MCF 10A (cell line): ENCODE measurements at regions not wholly inside any gene's neighbourhood (a gene's known extent, or its start where the extent isn't known, plus 50 kb on each side); places are given as distances from the start of the nearest gene placed in this dataset.

Experiments
- BruUV-seq: library from RNA; stranded (reverse); fragments of 400-500 nt; replicated peaks from 2 replicates; lab custom pipeline; 2021; lab: Mats Ljungman, UMichigan
- CTCF ChIA-PET: fragments of 300-600 bp; sonication (Branson Sonifier 250); formaldehyde crosslinking; extraction: SDS; loops from one replicate; lab custom pipeline; 2021; ENCODE audit warnings: antibody characterized with exemption, inconsistent platforms; lab: Yijun Ruan, JAX
- POLR2A ChIA-PET: fragments of 300-600, 350-650 bp; sonication (Branson Sonifier 250); formaldehyde crosslinking; extraction: SDS; loops from one replicate; lab custom pipeline; 2020; ENCODE audit warnings: antibody characterized with exemption, inconsistent platforms; lab: Yijun Ruan, JAX
- DNase-seq: peaks from one replicate; pipeline ENCODE4 v3.0.0-alpha.2; 2018; ENCODE audit not compliant: unreplicated experiment
- H3K27ac Mint-ChIP-seq: one replicate; pipeline ENCODE4 v1.8.0; 2022; ENCODE audit warnings: mild to moderate bottlenecking, low read depth, mixed read lengths; ENCODE audit not compliant: unreplicated experiment
- H3K27me3 Mint-ChIP-seq: one replicate; pipeline ENCODE4 v1.8.0; 2022; ENCODE audit warnings: mixed read lengths; ENCODE audit not compliant: insufficient read depth, unreplicated experiment
- H3K36me3 Mint-ChIP-seq: one replicate; pipeline ENCODE4 v1.8.0; 2022; ENCODE audit warnings: mild to moderate bottlenecking, moderate library complexity, mixed read lengths; ENCODE audit not compliant: insufficient read depth, unreplicated experiment
- H3K4me1 Mint-ChIP-seq: one replicate; pipeline ENCODE4 v1.8.0; 2022; ENCODE audit warnings: mixed read lengths; ENCODE audit not compliant: insufficient read depth, unreplicated experiment
- H3K4me3 Mint-ChIP-seq: one replicate; pipeline ENCODE4 v1.8.0; 2022; ENCODE audit warnings: mild to moderate bottlenecking, moderate library complexity, mixed read lengths; ENCODE audit not compliant: unreplicated experiment
- H3K9me3 Mint-ChIP-seq: one replicate; pipeline ENCODE4 v1.8.0; 2022; ENCODE audit warnings: mixed read lengths; ENCODE audit not compliant: unreplicated experiment
- CTCF ChIP-seq: fragments of 200-600 bp; IDR thresholded peaks from one replicate; pipeline ENCODE4 v1.8.0; 2022; ENCODE audit warnings: antibody characterized with exemption, mild to moderate bottlenecking; ENCODE audit not compliant: unreplicated experiment
- intact Hi-C: fragments of 100-400 bp; cut with micrococcal nuclease; formaldehyde crosslinking; loops from 2 replicates; pipeline ENCODE4 v1.14.1; 2022

GRCh38 chr1:239536165-239536849 lies 149.9 kb downstream of the CHRM3 start:
- TF ChIP-seq CTCF, result no peak
- H3K4me1 Mint-ChIP-seq, result peaks cover 9% of the 10 kb centered on the region
- H3K4me3 Mint-ChIP-seq, result no peak overlapping the region
- H3K36me3 Mint-ChIP-seq, result no peaks in the 10 kb centered on the region
- no peak overlapping the region for H3K27ac Mint-ChIP-seq
- BruUV-seq, result no TSS peak
- no peaks in the 10 kb centered on the region for H3K9me3 Mint-ChIP-seq
- DNase-seq, result no peak
- ChIA-PET CTCF (no interaction called here), POLR2A (interaction anchor here (0.8 to 1.9 kb wide), 2 partner anchors 8 to 14 kb away, joined by 3 to 5 read pairs; no protein-coding TSS in a partner anchor)
- intact Hi-C loops, result no loop called here
- H3K27me3 Mint-ChIP-seq, result no peaks in the 10 kb centered on the region

- H3K27ac Mint-ChIP-seq, result no peak overlapping the region
- no peak for TF ChIP-seq CTCF
- no TSS peak for BruUV-seq
- H3K27me3 Mint-ChIP-seq, result no peaks in the 10 kb centered on the region
- peaks cover 9% of the 10 kb centered on the region for H3K4me1 Mint-ChIP-seq
- H3K9me3 Mint-ChIP-seq, result no peaks in the 10 kb centered on the region
- POLR2A ChIA-PET, result interaction anchor here (1.1 kb wide), 1 partner anchor 31 kb away, joined by 3 read pairs; no protein-coding TSS in a partner anchor
- CTCF ChIA-PET, result no interaction called here
- H3K4me3 Mint-ChIP-seq, result no peak overlapping the region
- DNase-seq, result peak; percentile 47
- no peaks in the 10 kb centered on the region for H3K36me3 Mint-ChIP-seq
- intact Hi-C loops, result no loop called here
Measured at GRCh38 chr1:239537795-239538194, 151.4 kb downstream of the CHRM3 start.

- no peak for TF ChIP-seq CTCF
- POLR2A ChIA-PET, result interaction anchor here (0.7 to 1.1 kb wide), 2 partner anchors 31 to 58 kb away, joined by 3 read pairs; no protein-coding TSS in a partner anchor
Measured at GRCh38 chr1:239538239-239538988, 152.0 kb downstream of the CHRM3 start.

GRCh38 chr1:239539051-239539450 lies 152.7 kb downstream of the CHRM3 start:
- BruUV-seq, result no TSS peak
- intact Hi-C loops, result no loop called here
- DNase-seq, result no peak
- H3K4me3 Mint-ChIP-seq, result no peak overlapping the region
- peaks cover 9% of the 10 kb centered on the region for H3K4me1 Mint-ChIP-seq
- TF ChIP-seq CTCF, result no peak
- no peaks in the 10 kb centered on the region for H3K9me3 Mint-ChIP-seq
- ChIA-PET POLR2A (no interaction called here), CTCF (interaction anchor here (0.8 to 1.4 kb wide), 3 partner anchors 9 to 15 kb away, joined by 3 to 6 read pairs (median 3); no protein-coding TSS in a partner anchor)
- no peaks in the 10 kb centered on the region for H3K27me3 Mint-ChIP-seq
- H3K36me3 Mint-ChIP-seq, result no peaks in the 10 kb centered on the region
- H3K27ac Mint-ChIP-seq, result no peak overlapping the region

More at GRCh38 chr1:239538239-239538988, 152.0 kb downstream of the CHRM3 start:
- Mint-ChIP-seq H3K27ac (no peak overlapping the region), H3K9me3 (no peaks in the 10 kb centered on the region), H3K4me3 (no peak overlapping the region), H3K36me3 (no peaks in the 10 kb centered on the region), H3K27me3 (no peaks in the 10 kb centered on the region), H3K4me1 (peaks cover 9% of the 10 kb centered on the region)
- CTCF ChIA-PET, result interaction anchor here (1.4 kb wide), 2 partner anchors 9 to 13 kb away, joined by 3 to 6 read pairs; no protein-coding TSS in a partner anchor
- peak; percentile 29 for DNase-seq
- intact Hi-C loops, result no loop called here
- no TSS peak for BruUV-seq
